Gastroesophageal sphincter (tissue), 4 donors: ENCODE measurements at regions not wholly inside any gene's neighbourhood (a gene's known extent, or its start where the extent isn't known, plus 50 kb on each side); places are given as distances from the start of the nearest gene placed in this dataset.

Source experiments
- ATAC-seq: fragments of 150-250 bp; one replicate; pipeline ENCODE4 v1.9.1; 2016; ENCODE audit warnings: mild to moderate bottlenecking, moderate library complexity
- H3K27ac ChIP-seq, 4 donors: fragments of 200-600 bp; sonication (generic) in 3 of 4; 1 replicate in 3 of 4; 2 replicates in 1 of 4; pipeline ENCODE4 v1.5.1; 2016 to 2019
- H3K27me3 ChIP-seq: fragments of 200-600 bp; sonication (generic); one replicate; pipeline ENCODE4 v1.5.1; 2019
- H3K36me3 ChIP-seq, 2 donors: fragments of 200-600 bp; sonication (generic); one replicate each; pipeline ENCODE4 v1.5.1; 2019; ENCODE audit warnings: control low read depth in 1 of 2
- H3K4me1 ChIP-seq, 3 donors: fragments of 200-600 bp; sonication (generic); 1 replicate in 2 of 3; 2 replicates in 1 of 3; pipeline ENCODE4 v1.5.1; 2016 to 2019; ENCODE audit warnings: control low read depth in 2 of 3
- H3K4me3 ChIP-seq, 2 donors: fragments of 200-600 bp; sonication (generic); one replicate each; pipeline ENCODE4 v1.5.1; 2019; ENCODE audit warnings: mild to moderate bottlenecking in 1 of 2, moderate library complexity in 1 of 2
- H3K9me3 ChIP-seq, 3 donors: fragments of 200-600 bp; sonication (generic); one replicate each; pipeline ENCODE4 v1.5.1; 2017 to 2019; ENCODE audit warnings: control low read depth in 2 of 3
- CTCF ChIP-seq, 4 experiments: fragments of 200-600 bp in 2 of 4; fragments of 450-650 bp in 2 of 4; sonication (generic) in 1 of 4; IDR thresholded peaks; one replicate each; pipeline ENCODE4 v1.5.1; 2017 to 2019; ENCODE audit warnings: antibody characterized with exemption in 4 of 4, mild to moderate bottlenecking in 2 of 4, moderate library complexity in 2 of 4
- EP300 ChIP-seq: sonication (generic); formaldehyde crosslinking; IDR thresholded peaks from one replicate; pipeline ENCODE4 v1.6.1; 2017; ENCODE audit warnings: antibody characterized with exemption, mild to moderate bottlenecking
- POLR2A ChIP-seq, 2 donors: fragments of 450-650 bp; IDR thresholded peaks; one replicate each; pipeline ENCODE4 v1.6.1; 2017; ENCODE audit warnings: antibody characterized with exemption in 2 of 2, mild to moderate bottlenecking in 2 of 2, moderate library complexity in 1 of 2
- POLR2AphosphoS5 ChIP-seq: sonication (generic); formaldehyde crosslinking; IDR thresholded peaks from one replicate; pipeline ENCODE4 v1.6.1; 2017; ENCODE audit warnings: antibody characterized with exemption
- WGBS, 2 donors: methylation state at CpG; one replicate each; pipeline ENCODE4 v1.1.5; 2018; ENCODE audit warnings: low coverage in 1 of 2; 5-methylcytosine and 5-hydroxymethylcytosine counted together

GRCh38 chr2:238979636-238980035 is 131.8 kb downstream of the TWIST2 start:
- no peak overlapping the region for H3K27ac ChIP-seq
- no peaks in the 10 kb centered on the region for H3K36me3 ChIP-seq
- no peak overlapping the region for H3K4me3 ChIP-seq
- H3K27me3 ChIP-seq = no peaks in the 10 kb centered on the region
- H3K4me1 ChIP-seq = peaks cover 0 to 7% (median 0%) of the 10 kb centered on the region in 3 donors
- 40 to 72% methylated on average over 1 to 4 of the region's 4 CpGs for WGBS, 2 donors
- no peak for TF ChIP-seq POLR2A (IDR thresholded peaks at IDR 0.05)
- no peak for TF ChIP-seq CTCF (IDR thresholded peaks at IDR 0.05)
- no peak for TF ChIP-seq EP300
- no peak for TF ChIP-seq POLR2AphosphoS5
- H3K9me3 ChIP-seq = peaks cover 0 to 8% (median 0%) of the 10 kb centered on the region in 3 donors
- ATAC-seq = no peak

GRCh38 chr2:238985041-238985729 is 137.3 kb downstream of the TWIST2 start:
- TF ChIP-seq POLR2AphosphoS5 (no peak), EP300 (no peak), CTCF (IDR thresholded peaks at IDR 0.05) (no peak), POLR2A (IDR thresholded peaks at IDR 0.05) (no peak)

DNA sequence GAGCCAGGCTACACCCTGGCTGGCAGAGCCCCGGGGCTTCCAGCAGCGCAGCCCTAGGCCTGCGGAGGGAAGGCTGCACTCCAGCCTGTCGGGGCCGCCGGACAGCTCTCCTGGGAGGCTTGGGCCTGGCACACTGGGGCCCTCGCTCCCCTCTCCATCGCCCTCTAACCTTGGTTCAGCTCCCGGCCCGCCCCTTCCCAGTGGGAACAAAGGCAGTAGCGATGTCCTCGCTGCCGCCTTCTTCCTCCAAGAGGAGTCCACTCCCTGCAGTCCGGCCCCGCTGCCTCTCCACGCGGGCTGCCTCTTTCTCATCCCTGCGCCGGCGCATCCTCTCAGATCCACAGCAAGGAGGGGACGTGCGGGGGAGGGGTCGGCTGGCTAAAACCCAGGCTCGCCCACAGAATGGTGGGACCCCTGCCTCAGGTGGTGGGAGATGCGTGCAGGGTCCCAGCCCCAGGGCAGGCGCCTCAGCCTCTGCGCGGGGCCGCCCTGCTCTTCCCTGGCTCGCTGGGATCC is 138.1 kb downstream of the TWIST2 start:
- H3K36me3 ChIP-seq = no peaks in the 10 kb centered on the region
- H3K27ac ChIP-seq = no peak overlapping the region
- H3K4me3 ChIP-seq = no peak overlapping the region
- no peaks in the 10 kb centered on the region for H3K4me1 ChIP-seq
- ATAC-seq = peak; percentile 25
- no peaks in the 10 kb centered on the region for H3K9me3 ChIP-seq
- H3K27me3 ChIP-seq = peaks cover 10% of the 10 kb centered on the region
- TF ChIP-seq CTCF (IDR thresholded peaks at IDR 0.05) = no peak
- no peak for TF ChIP-seq POLR2A (IDR thresholded peaks at IDR 0.05)
- no peak for TF ChIP-seq EP300
- TF ChIP-seq POLR2AphosphoS5 = no peak
- WGBS, 2 donors = 90% methylated on average over 4 of the region's 30 CpGs; no CpG with 5 or more reads in 1 of the 2 donors

More at GRCh38 chr2:238985041-238985729, 137.3 kb downstream of the TWIST2 start:
- Histone ChIP-seq H3K27me3 (peaks cover 10% of the 10 kb centered on the region), H3K4me3 (no peak overlapping the region), H3K27ac (no peak overlapping the region), H3K36me3 (no peaks in the 10 kb centered on the region), H3K9me3 (no peaks in the 10 kb centered on the region), H3K4me1 (no peaks in the 10 kb centered on the region)
- ATAC-seq = no peak
- WGBS, 2 donors = 84 to 92% methylated on average over 5 to 8 of the region's 22 CpGs

DNA sequence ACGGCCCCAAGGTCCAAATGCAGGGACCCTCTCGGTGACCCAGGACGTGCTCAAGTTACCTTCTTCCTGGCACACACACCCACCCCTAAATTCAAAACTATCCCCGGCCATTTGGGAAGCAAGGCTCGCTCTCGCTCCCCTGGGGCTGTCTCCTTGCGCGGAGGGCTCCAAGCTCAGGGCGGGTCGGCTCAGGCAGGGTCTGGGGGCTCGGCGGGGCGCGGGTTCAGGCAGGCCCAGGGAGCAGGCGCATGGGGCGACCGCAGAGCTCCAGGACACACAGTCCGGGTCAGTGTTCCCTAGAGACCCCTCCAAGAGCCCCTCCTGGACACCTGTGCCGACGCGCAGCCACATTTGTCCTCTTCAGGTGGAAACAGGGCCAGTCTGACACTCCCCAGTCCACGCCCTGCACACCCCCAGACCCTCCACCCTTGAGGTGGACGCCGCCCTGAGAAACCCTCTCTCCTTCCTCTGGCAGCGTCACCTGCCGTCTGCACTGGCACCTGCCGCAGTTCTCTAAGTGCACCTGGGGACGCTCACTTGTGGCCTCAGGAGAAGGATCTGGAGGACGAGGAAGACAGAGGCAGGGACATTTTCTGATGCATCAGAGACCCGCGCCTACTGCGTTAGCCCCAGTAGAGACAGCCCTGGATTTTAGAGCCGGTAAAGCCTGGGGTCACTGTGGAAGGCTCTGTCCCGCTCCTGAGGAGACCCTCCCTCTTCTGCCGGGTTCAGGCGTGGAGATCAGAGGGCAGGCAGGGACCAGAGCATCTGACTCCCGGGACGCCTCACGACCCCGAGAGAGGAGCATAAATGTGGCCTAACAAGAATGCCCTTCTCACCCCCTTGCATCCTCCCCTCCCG is 138.8 kb downstream of the TWIST2 start:
- no peak for ATAC-seq
- H3K4me1 ChIP-seq = no peaks in the 10 kb centered on the region
- H3K36me3 ChIP-seq = no peaks in the 10 kb centered on the region
- H3K27me3 ChIP-seq = peaks cover 10% of the 10 kb centered on the region
- TF ChIP-seq CTCF (IDR thresholded peaks at IDR 0.05) (no peak), POLR2AphosphoS5 (no peak), EP300 (no peak), POLR2A (IDR thresholded peaks at IDR 0.05) (no peak)
- H3K27ac ChIP-seq = no peak overlapping the region
- no peaks in the 10 kb centered on the region for H3K9me3 ChIP-seq
- H3K4me3 ChIP-seq = no peak overlapping the region
- 81% methylated on average over 3 of the region's 41 CpGs; no CpG with 5 or more reads in 1 of the 2 donors for WGBS, 2 donors
